ENCODE measurements at regions not wholly inside any gene's neighbourhood (a gene's known extent, or its start where the extent isn't known, plus 50 kb on each side); places are given as distances from the start of the nearest gene placed in this dataset.

DNA sequence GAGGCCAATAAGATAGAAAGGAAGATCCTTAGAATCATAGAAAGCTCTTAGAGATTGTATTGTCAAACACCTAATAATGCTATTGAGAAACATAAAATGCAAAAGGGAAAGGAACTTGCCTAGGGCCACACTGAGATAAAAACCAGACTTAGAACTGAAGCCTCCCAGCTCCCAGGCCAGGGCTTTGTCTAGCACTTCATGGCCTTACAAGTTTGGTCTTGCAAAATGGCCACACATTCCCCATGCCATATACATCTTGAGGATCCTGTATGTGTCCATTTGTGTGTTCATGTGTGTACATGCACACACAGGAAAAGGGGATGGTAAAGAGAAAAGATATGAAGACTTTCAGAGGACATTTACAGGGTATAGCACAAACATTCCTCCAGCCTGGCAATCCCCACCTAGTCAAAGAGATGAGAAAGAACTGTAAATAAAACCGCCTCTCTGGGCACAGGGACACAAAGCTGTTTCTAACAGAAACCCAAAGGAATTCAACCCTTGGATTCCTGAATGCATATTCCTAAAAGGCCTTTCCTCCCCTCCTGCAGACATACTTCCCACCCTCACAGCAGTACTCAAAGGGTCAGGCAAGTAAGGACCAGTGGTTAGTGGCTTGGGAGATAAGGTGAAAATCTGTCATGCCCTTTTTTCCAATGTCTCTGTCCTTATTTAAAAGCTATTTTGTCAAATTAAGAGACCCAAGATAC, 99.7 kb upstream of the KLHL29 start:
- no peak for DNase-seq

DNA sequence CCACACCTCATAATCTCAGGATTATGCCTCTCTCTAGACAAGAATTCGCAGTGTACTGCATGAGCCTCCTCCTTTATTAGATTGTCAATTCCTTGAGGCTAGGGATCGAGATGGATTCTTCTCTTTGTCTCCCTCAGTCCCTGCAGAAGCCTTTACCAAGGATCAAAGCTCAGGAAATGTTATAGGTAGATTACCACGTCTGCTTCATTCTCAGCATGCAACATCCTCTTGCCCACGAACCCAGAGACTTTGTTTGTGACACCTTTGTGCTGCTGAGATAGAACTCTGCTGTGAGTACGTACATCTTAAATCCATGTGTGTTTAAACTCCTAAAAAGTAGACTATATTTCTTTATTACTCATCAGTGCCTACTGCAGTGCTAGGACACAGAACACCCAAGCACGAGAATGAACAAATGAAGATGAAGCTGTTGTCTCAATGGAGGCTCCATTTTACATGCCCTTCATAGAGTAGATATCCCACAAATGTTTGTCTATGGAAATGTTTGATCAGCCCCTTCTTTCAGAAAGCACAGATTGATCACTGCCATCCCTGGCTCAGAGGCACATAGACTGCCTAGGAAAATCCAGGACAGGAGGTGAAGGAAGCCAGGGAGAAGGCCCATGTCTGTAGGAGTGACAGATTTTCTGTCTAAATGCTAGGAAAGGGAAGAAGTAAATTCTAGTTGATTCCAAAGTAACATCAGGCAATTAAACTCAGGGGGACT, 98.8 kb upstream of the KLHL29 start:
- no peak for DNase-seq

DNA sequence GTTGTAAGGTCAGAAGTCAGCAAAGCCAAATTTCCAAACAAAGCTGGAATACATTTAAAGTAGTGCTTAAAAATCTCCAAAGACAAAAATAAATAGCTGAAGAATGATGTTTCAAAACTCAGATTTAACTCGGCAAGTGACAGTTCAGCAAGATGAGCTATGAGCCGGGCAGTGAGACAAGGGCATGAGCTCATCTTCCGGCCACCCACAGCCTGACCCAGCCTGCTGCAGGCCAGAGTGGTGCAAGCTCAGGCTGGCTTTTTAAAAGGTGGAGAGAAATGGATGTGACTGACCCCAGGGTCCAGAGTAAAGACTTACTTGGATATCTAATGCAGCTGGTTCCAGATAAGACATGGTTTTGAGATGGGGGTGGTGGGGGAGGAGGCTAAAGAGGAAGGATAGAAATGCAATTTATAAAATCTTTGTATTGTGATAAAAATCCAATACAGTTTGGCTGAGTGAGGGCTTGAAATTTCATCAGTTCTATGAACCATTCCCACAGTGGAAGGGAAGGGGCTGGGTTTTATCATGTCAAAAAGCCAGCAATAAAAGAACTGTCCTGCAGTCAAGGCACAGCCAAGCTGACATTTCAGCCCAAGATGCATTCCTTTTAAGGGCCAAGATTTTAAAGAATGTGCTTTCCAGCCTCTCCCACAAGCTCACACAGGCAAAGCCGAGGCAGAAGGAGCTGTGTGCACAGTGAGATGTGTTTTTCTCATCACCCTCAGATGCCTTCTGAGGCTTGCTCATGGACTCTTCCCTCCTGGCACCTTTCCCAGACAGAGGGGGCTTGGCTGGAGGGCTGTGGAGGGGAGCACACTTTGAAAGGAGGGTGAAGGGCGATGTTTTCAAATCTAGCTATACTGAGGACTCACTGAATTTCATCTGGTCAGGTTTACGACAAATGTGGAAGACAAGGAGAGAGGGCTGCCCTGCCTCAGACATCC, 97.9 kb upstream of the KLHL29 start:
- peak; percentile 97 for DNase-seq

DNA sequence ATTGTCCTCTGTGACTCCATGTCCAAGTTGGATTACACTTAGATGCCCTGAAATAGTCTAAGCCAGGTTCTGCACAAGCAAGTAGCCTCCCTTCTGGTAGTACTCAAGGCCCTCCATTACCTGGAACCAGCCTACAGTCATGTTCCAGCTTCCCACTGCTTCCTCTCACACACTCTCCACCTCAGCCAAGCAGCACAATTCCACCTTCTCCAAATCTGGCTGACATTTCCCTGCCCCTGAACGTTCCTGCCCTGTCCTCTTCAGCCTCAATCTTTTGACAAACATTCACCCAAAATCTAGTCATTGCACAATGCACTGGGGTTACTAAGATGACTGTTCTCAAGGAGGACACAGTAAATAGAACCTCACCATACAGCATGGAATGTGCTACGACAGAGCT, 95.3 kb upstream of the KLHL29 start:
- no peak for DNase-seq

DNA sequence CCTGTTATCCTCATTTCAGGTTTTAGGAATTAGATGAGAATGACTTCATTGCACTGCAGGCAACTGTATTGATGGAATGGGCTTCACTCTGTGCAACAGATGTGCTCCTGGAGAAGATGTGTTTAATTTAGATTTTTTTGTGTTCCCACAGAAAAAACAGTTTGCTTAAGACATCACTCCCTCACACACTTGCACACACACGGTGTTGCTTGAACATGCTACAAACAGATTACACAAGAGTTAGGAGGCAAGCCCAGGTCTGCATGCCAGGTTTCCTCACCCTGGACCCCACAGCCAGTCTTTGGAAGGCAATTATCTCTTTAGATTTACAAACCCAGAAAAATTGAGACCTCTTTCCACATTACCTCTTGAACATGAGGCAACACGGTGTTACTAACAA, 93.7 kb upstream of the KLHL29 start:
- DNase-seq, result no peak

DNA sequence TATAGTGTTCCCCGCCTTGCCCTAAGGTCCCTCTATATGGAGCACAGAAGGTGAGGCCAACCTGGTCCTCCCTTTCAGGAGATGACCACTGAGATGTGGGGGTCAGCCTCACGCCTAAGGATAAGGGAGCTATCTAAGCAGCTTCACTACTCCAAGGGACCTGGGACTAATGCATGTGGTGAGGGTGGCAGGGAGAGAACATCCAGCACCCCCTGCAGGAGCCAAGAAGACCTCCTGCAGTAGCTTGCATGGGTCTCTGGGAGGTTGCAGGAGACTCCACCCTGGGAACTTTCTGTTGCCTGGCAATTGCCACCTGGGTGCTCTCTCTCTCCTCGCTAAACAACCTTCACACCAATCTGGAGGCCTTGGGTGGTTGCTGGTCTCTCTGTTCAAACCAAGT, 93.0 kb upstream of the KLHL29 start:
- no peak for DNase-seq

DNA sequence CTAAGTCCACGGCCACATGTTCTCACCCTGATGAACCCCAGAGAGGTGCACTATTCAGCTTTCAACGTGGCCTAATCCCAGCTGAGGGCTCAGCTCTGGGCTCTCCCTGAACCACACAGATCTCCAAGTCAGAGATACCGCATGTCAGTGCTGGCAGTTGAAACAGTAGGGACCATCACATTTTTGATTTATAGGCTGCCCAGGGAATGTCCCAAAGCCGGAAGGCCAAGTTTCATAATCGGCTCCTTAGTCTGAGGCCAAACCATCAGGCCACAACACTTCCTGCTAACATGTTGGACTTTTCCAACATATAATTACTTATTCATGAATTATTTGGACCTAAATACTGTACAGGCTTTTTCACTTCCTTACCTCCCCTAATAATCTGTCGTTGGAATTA, 91.9 kb upstream of the KLHL29 start:
- DNase-seq, result peak; percentile 63

DNA sequence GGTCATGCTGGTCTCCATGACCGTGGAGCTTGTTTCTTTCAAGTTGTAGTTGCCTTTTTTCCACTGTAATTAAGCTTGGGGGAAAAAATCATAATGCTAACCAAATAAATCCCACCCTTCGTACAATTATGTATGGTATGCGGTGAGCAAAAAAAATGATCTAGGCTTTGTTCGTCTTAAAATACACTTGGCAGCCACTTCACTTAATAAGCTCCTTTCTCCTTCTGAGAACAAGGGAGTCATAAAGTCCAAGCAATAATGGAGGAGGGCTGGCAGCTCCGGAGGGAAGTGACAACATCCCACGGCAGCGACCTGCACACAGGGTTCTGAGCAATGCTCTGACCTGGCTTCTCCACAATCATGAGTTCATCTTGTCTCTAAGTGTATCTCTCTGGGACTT, 91.2 kb upstream of the KLHL29 start:
- DNase-seq, result peak; percentile 39

DNA sequence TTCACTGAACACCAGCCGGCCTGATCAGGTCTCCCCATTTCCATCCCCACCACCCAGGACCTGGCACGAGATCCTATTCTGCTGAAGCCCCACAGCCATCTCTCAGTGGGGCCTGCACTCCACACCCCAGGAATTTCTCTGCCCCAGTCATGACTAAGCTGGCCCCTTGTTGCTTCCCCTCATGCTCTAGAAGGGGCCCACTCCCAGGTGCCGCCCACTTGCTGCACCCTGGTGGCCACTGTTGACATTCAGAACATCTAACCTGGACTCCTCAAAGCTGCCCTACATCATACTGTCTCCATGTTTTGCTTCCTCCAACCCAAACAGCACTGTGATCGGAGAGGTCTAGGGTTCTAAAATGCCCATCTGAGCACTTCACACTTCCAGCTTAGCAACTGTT, 90.7 kb upstream of the KLHL29 start:
- DNase-seq, result no peak

DNA sequence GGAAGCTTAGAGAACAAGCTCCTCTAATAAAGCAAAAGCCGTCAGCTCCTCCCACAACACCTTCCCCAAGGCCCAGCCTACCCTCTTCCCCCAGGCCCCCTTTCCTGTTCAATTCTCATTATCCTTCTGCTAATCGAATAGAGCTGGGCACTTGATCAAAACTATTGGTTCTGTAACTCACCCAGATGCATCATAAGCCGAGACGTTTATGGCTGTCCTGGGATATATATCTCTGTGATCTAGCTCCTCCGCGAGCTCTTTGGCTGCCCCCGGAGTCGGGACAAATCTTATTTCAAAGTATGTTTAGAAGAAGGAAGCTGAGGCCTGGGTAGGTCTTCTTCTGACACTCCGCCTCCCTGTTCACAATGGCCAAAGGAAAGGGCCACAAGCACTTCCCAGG, 88.3 kb upstream of the KLHL29 start:
- no peak for DNase-seq

DNA sequence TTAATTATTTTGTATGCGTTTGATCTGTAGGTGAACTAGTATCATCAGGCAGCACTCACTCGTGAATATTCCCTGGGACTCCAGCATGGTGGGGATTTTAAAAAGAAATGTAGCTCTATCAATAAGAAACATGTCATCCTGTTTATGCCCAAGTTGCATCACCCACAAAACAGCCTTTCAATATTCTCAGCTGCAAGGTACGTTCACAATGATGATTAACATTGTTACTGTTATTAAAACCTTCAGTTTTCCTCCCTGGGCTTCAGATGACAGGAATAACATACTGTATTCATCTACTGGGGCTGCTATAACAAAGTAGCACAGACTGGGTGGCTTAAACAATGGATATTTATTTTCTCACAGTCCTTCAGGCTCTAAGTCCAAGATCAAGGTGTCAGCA, 87.9 kb upstream of the KLHL29 start:
- no peak for DNase-seq

DNA sequence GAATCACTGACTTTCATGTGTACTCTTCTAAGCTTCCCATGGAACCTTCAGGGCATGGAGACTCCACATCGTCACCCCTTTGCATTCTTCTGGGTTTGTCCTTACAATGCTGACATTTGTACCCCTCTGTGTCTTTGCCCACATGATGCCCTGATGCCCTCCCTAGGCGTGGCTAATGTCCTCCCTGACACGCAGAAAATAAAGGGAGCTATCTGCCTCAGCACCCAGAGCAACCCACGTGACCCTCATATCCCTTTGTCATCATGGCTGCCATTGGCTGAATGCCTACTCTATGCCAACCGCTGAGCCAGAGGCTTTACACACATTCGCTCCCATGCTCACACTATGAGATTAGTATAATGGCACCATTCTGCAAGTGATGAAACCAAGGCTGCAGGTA, 86.4 kb upstream of the KLHL29 start:
- DNase-seq, result no peak

DNA sequence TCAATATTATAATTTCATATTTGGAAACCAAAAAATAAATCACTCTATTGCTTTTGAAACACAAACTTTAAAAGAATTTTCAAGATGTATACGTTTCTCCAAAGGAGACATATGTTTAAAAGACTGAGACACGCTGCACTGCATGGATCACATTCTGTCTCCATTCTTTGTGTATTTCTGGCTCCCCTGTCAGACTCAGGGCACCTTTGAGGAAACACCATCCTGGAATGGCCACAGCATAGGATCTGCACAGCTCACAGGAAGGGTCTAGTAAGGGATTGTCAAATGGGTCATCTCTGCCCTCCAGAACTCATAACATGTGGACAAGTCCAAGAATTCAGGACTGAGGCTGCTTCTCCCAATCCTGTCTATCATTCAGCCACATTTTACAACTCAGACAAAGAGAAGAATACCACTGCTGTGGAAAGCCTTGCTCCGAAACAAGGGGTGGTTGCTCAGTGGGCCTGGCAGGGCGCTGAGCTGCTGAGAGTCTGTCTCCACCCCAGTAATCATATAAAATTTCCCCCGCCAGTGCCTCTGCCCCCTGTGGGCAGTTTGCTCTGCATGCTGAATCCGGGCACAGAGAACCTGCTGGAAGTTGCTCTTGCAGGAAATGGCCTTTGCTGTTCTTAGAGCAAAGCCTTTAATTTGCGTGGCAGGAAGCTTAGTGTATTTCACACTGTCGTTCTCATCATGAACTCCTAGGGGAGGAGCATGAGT, 85.3 kb upstream of the KLHL29 start:
- DNase-seq, result no peak

DNA sequence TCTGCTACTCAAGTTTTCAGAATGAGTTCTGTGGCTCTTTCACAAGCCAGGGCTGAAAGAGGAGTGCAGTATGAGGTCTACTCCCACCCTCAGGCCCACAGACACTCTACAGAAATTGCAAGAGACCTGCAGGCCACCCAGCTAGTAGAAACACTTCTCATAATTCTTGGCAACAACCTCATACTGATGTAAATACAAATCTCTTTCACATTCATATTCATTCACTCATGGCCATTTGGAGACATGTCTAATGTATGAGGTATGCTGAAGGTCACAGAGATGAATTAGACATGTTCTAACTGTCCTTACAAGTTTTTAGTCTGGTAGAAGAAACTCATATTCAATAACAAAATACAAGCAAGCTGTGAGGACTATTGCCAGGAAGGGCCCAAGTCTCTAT, 83.8 kb upstream of the KLHL29 start:
- peak; percentile 63 for DNase-seq

DNA sequence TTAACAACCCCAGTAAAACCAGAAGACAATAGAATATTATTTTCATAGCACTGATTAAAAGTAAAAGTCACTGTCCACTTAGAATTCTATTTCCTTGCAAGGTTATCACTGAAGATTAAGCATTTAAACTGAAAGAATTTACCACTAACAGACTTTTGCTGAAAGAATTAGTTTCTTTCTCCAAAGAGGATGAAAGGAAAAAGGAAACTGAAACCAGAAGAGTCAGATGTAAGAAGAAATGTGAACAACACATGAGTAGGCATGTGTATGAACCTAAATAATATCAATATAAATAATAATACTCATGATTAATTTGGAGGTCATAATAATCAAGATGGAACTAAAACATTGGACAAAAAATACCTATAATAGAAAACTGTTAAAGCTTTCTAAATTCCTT, 82.4 kb upstream of the KLHL29 start:
- DNase-seq, result no peak

DNA sequence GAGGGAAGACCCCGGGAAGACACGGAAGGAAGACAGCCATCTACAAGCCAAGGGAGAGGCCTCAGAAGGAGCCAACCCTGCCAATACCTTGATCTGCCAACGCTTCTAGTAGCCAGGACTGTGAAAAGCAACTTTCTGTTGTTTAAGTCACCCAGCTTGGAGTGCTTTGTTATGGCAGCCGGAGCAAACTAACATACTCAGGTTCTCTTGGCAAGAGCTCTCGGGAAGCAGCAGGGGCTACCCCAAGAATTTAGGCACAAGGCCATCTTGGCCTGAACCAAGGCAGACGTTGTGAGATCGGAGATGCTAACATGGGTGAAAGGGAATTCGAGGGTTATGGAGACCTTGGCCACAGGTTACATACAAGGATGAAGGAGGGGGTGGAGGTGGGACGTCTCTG, 78.6 kb upstream of the KLHL29 start:
- DNase-seq, result no peak

DNA sequence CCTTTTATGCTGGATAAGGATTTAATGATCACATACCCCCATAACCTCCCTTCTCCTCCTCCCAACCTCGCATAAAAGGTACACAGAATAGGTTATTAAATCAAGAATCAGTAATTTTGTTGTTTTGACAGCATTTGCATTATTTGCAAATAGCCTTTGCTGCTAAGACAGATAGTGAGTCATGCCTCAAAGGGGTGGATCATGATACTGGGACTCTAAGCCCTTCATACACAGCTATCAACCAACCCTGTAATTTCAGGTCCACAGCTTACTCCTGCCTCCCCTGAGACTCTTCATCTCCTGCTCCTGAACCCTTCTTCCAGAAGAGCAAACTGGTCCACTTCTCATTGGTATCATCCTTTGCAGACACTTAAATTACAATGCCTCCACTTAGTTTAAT, 73.8 kb upstream of the KLHL29 start:
- DNase-seq, result no peak

DNA sequence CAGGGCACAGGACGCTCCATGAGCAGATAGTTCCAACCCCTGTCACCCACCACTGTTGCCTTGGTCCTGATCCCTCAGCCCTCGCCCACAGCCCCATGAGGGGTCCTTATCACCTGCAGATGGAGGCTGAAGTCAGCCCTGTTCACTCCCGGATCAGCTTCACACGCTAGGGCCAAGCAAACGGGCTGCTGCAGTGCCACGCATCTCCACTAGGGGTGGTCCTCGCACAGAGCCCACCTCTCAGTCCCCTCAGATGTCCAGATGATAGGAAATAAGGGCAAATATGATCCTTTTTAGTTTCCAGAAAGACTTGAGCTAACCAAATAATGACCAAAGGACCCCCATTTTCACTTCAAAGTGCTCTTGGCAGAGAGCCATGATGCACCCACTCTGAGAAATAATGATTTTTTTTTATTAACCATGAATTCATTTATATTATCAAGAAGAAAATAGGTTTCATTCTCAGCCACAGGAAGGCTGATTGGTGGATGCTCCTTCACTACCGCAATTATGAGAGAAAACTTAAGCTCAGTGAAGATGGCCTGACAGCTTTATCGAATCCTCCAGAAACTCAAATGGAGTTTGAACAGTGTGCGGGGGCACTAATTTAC, 71.9 kb upstream of the KLHL29 start:
- DNase-seq, result peak; percentile 12

DNA sequence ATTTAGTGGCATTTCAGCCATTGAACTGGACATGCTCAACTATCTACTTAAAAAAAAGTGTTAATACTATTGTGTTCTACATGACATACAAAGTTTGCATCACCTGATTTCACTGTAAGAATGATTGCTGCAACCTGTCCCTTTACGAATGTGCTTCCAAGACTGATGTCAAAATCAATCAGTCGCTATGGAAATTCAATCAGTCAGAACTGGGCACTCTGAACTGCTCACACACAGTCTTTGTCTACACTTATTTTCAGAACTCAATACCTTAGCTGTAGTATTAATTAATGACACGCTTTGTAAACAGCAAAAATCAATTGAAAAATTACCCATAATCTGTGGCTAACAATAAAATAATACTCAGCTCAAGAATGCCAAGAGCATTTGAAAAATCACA, 70.3 kb upstream of the KLHL29 start:
- DNase-seq, result no peak

DNA sequence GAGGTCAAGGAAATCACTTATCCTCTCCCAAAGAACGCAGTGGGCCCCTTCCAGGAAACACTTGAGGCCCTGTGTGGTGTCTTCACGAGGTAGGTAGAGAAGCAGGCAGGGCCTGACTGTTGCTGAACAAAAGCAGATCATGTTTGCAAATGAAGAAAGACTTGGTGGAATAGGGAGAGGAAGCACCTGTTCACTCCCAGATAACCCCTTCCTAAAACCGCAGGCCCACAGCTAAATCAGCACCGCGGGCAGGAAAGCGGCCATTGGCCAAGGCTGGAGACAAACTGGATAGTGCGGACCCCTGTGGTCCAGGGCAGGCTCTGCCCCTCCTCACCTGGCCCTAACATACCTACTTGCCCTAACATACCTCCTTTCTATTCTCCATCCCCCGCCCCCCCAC, 64.9 kb upstream of the KLHL29 start:
- DNase-seq, result no peak

DNA sequence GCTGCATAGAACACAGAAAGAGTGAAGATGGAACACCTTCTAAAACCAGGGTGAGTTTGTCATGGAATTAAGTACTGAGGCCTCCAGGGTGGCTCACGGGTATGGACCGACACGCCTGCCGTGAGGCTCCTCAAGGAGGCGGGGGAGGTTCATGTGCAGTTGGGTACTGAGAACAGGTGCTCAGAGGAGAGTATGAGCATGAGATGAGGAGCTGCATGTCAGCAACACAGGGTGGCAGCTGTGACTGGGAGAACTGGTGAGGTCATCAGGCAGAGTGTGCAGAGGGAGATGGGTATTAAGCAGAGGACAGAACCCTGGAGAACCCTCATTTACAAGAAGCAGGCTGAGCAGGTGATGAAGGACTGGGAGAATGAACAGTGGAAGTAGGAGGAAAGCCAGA, 63.2 kb upstream of the KLHL29 start:
- DNase-seq, result no peak

DNA sequence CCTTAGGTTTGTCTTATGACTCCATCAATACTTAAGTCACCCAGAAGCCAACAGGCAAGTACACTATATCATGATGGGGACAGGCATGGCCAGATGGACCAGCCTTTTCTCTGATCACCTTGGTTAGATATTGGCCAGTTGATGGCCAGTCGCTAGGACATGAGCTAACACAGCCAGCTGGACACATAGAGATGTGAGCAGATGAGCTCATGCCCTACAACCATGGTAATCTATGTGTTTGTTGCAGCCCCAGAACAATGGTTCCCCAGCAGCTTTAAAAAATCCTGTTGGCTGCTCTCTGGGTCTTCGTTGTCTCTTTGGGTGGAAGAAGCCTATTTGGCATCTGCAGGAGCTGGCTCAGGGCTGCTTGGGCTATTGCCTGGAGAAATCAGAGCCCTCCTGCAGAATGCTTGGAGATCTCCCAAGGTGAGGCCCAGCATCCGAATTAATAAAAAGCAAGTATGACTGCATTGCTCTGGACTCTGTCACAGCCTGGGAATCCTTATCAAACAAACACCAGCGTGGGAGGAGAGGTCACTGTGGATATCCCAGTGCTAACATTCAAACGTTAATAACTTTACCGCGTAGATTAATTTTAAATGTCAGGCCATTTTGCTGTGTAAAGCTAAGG, 62.3 kb upstream of the KLHL29 start:
- no peak for DNase-seq
